ENCODE measurements at regions not wholly inside any gene's neighbourhood (a gene's known extent, or its start where the extent isn't known, plus 50 kb on each side); places are given as distances from the start of the nearest gene placed in this dataset.

- no peak for TF ChIP-seq CTCF (IDR thresholded peaks at IDR 0.05; ENCODE audit: extremely low read depth, missing control alignments)
- DNase-seq (ENCODE audit: low spot score): no peak
Observed at GRCh38 chr22:34885852-34886251, 180.1 kb upstream of the ISX start.

GRCh38 chr22:34886391-34886790 lies 179.6 kb upstream of the ISX start:
- DNase-seq (ENCODE audit: low spot score): no peak
- no peak for TF ChIP-seq CTCF (IDR thresholded peaks at IDR 0.05; ENCODE audit: extremely low read depth, missing control alignments)

GRCh38 chr22:34886812-34887211 lies 179.1 kb upstream of the ISX start:
- no peak for DNase-seq (ENCODE audit: low spot score)
- no peak for TF ChIP-seq CTCF (IDR thresholded peaks at IDR 0.05; ENCODE audit: extremely low read depth, missing control alignments)

GRCh38 chr22:34897126-34897525 lies 168.8 kb upstream of the ISX start:
- no peak for TF ChIP-seq CTCF (IDR thresholded peaks at IDR 0.05; ENCODE audit: extremely low read depth, missing control alignments)

GRCh38 chr22:34902335-34902734 lies 163.6 kb upstream of the ISX start:
- no peak for TF ChIP-seq CTCF (IDR thresholded peaks at IDR 0.05; ENCODE audit: extremely low read depth, missing control alignments)
- no peak for DNase-seq (ENCODE audit: low spot score)

More at GRCh38 chr22:34897126-34897525, 168.8 kb upstream of the ISX start:
- no peak for DNase-seq (ENCODE audit: low spot score)

GRCh38 chr22:34903416-34903815 lies 162.5 kb upstream of the ISX start:
- no peak for TF ChIP-seq CTCF (IDR thresholded peaks at IDR 0.05; ENCODE audit: extremely low read depth, missing control alignments)
- DNase-seq (ENCODE audit: low spot score): no peak

- TF ChIP-seq CTCF (IDR thresholded peaks at IDR 0.05; ENCODE audit: extremely low read depth, missing control alignments): no peak
- DNase-seq (ENCODE audit: low spot score): no peak
Observed at GRCh38 chr22:34904486-34904885, 161.5 kb upstream of the ISX start.

All from GM20000 (cell line).